GM20431 (cell line): ENCODE measurements at regions not wholly inside any gene's neighbourhood (a gene's known extent, or its start where the extent isn't known, plus 50 kb on each side); places are given as distances from the start of the nearest gene placed in this dataset.

ENCODE experiments used
- in situ Hi-C: fragments of 300-500 bp; cut with MseI, MboI; formaldehyde crosslinking; loops from one replicate; pipeline ENCODE4 v1.15.0; 2020; ENCODE audit warnings: low sequenced_read_pairs; ENCODE audit not compliant: unreplicated experiment

GRCh38 chr7:136353287-136353686 is 376.1 kb upstream of the MTPN start:
- in situ Hi-C loops = no loop called here

GRCh38 chr7:136348542-136349192 is 371.5 kb upstream of the MTPN start:
- in situ Hi-C loops = no loop called here

GRCh38 chr7:136348142-136348541 is 371.0 kb upstream of the MTPN start:
- in situ Hi-C loops = no loop called here

GRCh38 chr7:136347488-136347887 is 370.3 kb upstream of the MTPN start:
- in situ Hi-C loops = no loop called here

- in situ Hi-C loops = no loop called here
Measured at GRCh38 chr7:136342251-136342650, 365.1 kb upstream of the MTPN start.

GRCh38 chr7:136339464-136339863 is 362.3 kb upstream of the MTPN start:
- in situ Hi-C loops = no loop called here

- in situ Hi-C loops = no loop called here
Measured at GRCh38 chr7:136336932-136337331, 359.8 kb upstream of the MTPN start.

- in situ Hi-C loops = no loop called here
Measured at GRCh38 chr7:136333636-136334035, 356.5 kb upstream of the MTPN start.

- in situ Hi-C loops = no loop called here
Measured at GRCh38 chr7:136326045-136326609, 349.0 kb upstream of the MTPN start.

- in situ Hi-C loops = no loop called here
Measured at GRCh38 chr7:136325578-136325977, 348.4 kb upstream of the MTPN start.

GRCh38 chr7:136325027-136325426 is 347.9 kb upstream of the MTPN start:
- in situ Hi-C loops = no loop called here

GRCh38 chr7:136324073-136324704 is 347.0 kb upstream of the MTPN start:
- in situ Hi-C loops = no loop called here

- in situ Hi-C loops = no loop called here
Measured at GRCh38 chr7:136312592-136312991, 335.4 kb upstream of the MTPN start.

- in situ Hi-C loops = no loop called here
Measured at GRCh38 chr7:136309407-136309806, 332.2 kb upstream of the MTPN start.

- in situ Hi-C loops = no loop called here
Measured at GRCh38 chr7:136308230-136308629, 331.1 kb upstream of the MTPN start.

GRCh38 chr7:136303162-136303561 is 326.0 kb upstream of the MTPN start:
- in situ Hi-C loops = no loop called here

GRCh38 chr7:136302049-136302448 is 324.9 kb upstream of the MTPN start:
- in situ Hi-C loops = no loop called here

- in situ Hi-C loops = no loop called here
Measured at GRCh38 chr7:136294977-136295376, 317.8 kb upstream of the MTPN start.

GRCh38 chr7:136293841-136294391 is 316.8 kb upstream of the MTPN start:
- in situ Hi-C loops = no loop called here

- in situ Hi-C loops = no loop called here
Measured at GRCh38 chr7:136293272-136293671, 316.1 kb upstream of the MTPN start.

GRCh38 chr7:136292365-136292764 is 315.2 kb upstream of the MTPN start:
- in situ Hi-C loops = no loop called here
